GM23338 (cell line): ENCODE measurements at regions not wholly inside any gene's neighbourhood (a gene's known extent, or its start where the extent isn't known, plus 50 kb on each side); places are given as distances from the start of the nearest gene placed in this dataset.

Source experiments
- ATAC-seq: fragments of 200-7000 bp; cut with Tn5 transposase; 3 replicates; pipeline ENCODE4 v1.9.1; 2020
- DNase-seq: peaks from one replicate; pipeline ENCODE4 v3.0.0-alpha.2; 2015; ENCODE audit warnings: low spot score
- H2AFZ ChIP-seq: fragments of 200-600 bp; sonication (generic); 2 replicates; pipeline ENCODE4 v1.8.0; 2016; ENCODE audit warnings: antibody characterized with exemption, mild to moderate bottlenecking, moderate library complexity
- H3F3A ChIP-seq: fragments of 200-600 bp; sonication (generic); replicated peaks from 2 replicates; pipeline ENCODE4 v1.8.0; 2017; ENCODE audit warnings: antibody characterized with exemption, mixed run types, low read depth
- H3K27ac ChIP-seq: fragments of 200-600 bp; sonication (generic); 2 replicates; pipeline ENCODE4 v1.6.1; 2016; ENCODE audit warnings: low read depth
- H3K27me3 ChIP-seq: fragments of 200-600 bp; sonication (generic); 2 replicates; pipeline ENCODE4 v1.8.0; 2016; ENCODE audit warnings: mild to moderate bottlenecking, mixed run types, moderate library complexity; ENCODE audit not compliant: insufficient read depth
- H3K36me3 ChIP-seq: fragments of 200-600 bp; sonication (generic); 2 replicates; pipeline ENCODE4 v1.8.0; 2016; ENCODE audit warnings: mild to moderate bottlenecking; ENCODE audit not compliant: insufficient read depth
- H3K4me1 ChIP-seq: fragments of 200-600 bp; sonication (generic); 2 replicates; pipeline ENCODE4 v1.8.0; 2016; ENCODE audit warnings: mild to moderate bottlenecking, moderate library complexity; ENCODE audit not compliant: insufficient read depth
- H3K4me2 ChIP-seq: fragments of 200-600 bp; sonication (generic); 2 replicates; pipeline ENCODE4 v1.7.1; 2017; ENCODE audit warnings: mixed run types
- H3K4me3 ChIP-seq: fragments of 200-600 bp; sonication (generic); 2 replicates; pipeline ENCODE4 v1.6.1; 2016; ENCODE audit warnings: mixed run types
- H3K79me2 ChIP-seq: fragments of 200-600 bp; sonication (generic); replicated peaks from 2 replicates; pipeline ENCODE4 v1.8.0; 2017; ENCODE audit warnings: mild to moderate bottlenecking; ENCODE audit not compliant: insufficient read depth
- H3K9me2 ChIP-seq: fragments of 200-600 bp; sonication (generic); 2 replicates; pipeline ENCODE4 v1.8.0; 2017; ENCODE audit not compliant: insufficient read depth
- H4K20me1 ChIP-seq: fragments of 200-600 bp; sonication (generic); replicated peaks from 2 replicates; pipeline ENCODE4 v1.8.0; 2017; ENCODE audit warnings: mild to moderate bottlenecking; ENCODE audit not compliant: insufficient read depth
- H3K27ac Mint-ChIP-seq: 2 replicates; pipeline ENCODE4 v1.8.0; 2020; ENCODE audit warnings: inconsistent platforms, mild to moderate bottlenecking, moderate library complexity, mixed read lengths
- H3K27me3 Mint-ChIP-seq: 3 replicates; pipeline ENCODE4 v1.8.0; 2022; ENCODE audit warnings: low read depth, mild to moderate bottlenecking, moderate library complexity, mixed read lengths, inconsistent platforms; ENCODE audit not compliant: insufficient read depth, poor library complexity
- H3K36me3 Mint-ChIP-seq: 3 replicates; pipeline ENCODE4 v1.8.0; 2021; ENCODE audit warnings: low read depth, mild to moderate bottlenecking, inconsistent platforms, moderate library complexity, mixed read lengths
- H3K4me1 Mint-ChIP-seq: 3 replicates; pipeline ENCODE4 v1.8.0; 2020; ENCODE audit warnings: mild to moderate bottlenecking, inconsistent platforms, mixed read lengths
- H3K4me3 Mint-ChIP-seq: 3 replicates; pipeline ENCODE4 v1.8.0; 2021; ENCODE audit warnings: moderate library complexity, mild to moderate bottlenecking, inconsistent platforms, mixed read lengths
- H3K9me3 Mint-ChIP-seq: 3 replicates; pipeline ENCODE4 v1.8.0; 2020; ENCODE audit warnings: moderate library complexity, mild to moderate bottlenecking, inconsistent platforms, mixed read lengths
- CREB1 ChIP-seq: fragments of 250-450 bp; sonication (Bioruptor Pico); IDR thresholded peaks from 2 replicates; pipeline ENCODE4 v1.5.0; 2020; ENCODE audit warnings: low read depth, mild to moderate bottlenecking, moderate library complexity
- CTCF ChIP-seq, 2 experiments: fragments of 200-600 bp in 1 of 2; sonication (generic) in 1 of 2; conservative IDR thresholded peaks; 2 replicates each; pipeline versions ENCODE4 v1.5.1 to v1.6.1; 2016 to 2017; ENCODE audit warnings: antibody characterized with exemption in 2 of 2, low read depth in 2 of 2, mild to moderate bottlenecking in 2 of 2, moderate library complexity in 1 of 2
- ETS1 ChIP-seq: IDR thresholded peaks from 2 replicates; pipeline ENCODE4 v1.6.1; 2016; ENCODE audit warnings: antibody characterized with exemption
- EZH2 ChIP-seq: fragments of 200-600 bp; sonication (generic); IDR thresholded peaks from one replicate; pipeline ENCODE4 v1.8.0; 2017; ENCODE audit warnings: antibody characterized with exemption, mild to moderate bottlenecking, low read depth; ENCODE audit not compliant: unreplicated experiment
- EZH2phosphoT487 ChIP-seq: fragments of 200-600 bp; sonication (generic); IDR thresholded peaks from one replicate; pipeline ENCODE4 v1.8.1; 2018; ENCODE audit warnings: antibody characterized with exemption; ENCODE audit not compliant: unreplicated experiment
- JUNB ChIP-seq: IDR thresholded peaks from one replicate; pipeline ENCODE4 v1.6.1; 2016; ENCODE audit warnings: antibody characterized with exemption; ENCODE audit not compliant: unreplicated experiment
- NANOG ChIP-seq: IDR thresholded peaks from 2 replicates; pipeline ENCODE4 v1.6.1; 2016; ENCODE audit warnings: antibody characterized with exemption, borderline replicate concordance
- POLR2AphosphoS5 ChIP-seq: IDR thresholded peaks from 2 replicates; pipeline ENCODE4 v1.6.1; 2016; ENCODE audit warnings: antibody characterized with exemption, low read depth
- REST ChIP-seq: IDR thresholded peaks from one replicate; pipeline ENCODE4 v1.6.1; 2018; ENCODE audit warnings: antibody characterized with exemption; ENCODE audit not compliant: unreplicated experiment
- STAT1 ChIP-seq: IDR thresholded peaks from one replicate; pipeline ENCODE4 v1.6.1; 2016; ENCODE audit warnings: antibody characterized with exemption; ENCODE audit not compliant: unreplicated experiment
- ZNF114 ChIP-seq: fragments of 250-450 bp; sonication (Bioruptor Pico); IDR thresholded peaks from 2 replicates; pipeline ENCODE4 v1.5.0; 2020; ENCODE audit warnings: mild to moderate bottlenecking, moderate library complexity
- ZNF331 ChIP-seq: fragments of 250-450 bp; sonication (Bioruptor Pico); IDR thresholded peaks from 2 replicates; pipeline ENCODE4 v1.5.0; 2020; ENCODE audit warnings: low read depth, mild to moderate bottlenecking, moderate library complexity
- ZNF462 ChIP-seq: fragments of 250-450 bp; sonication (Bioruptor Pico); IDR thresholded peaks from 2 replicates; pipeline ENCODE4 v1.5.0; 2020; ENCODE audit warnings: mild to moderate bottlenecking, moderate library complexity

- no peaks in the 10 kb centered on the region for H3K79me2 ChIP-seq
- no peaks in the 10 kb centered on the region for H4K20me1 ChIP-seq
- H3K27ac Mint-ChIP-seq, result no peak overlapping the region
- H3K4me3 ChIP-seq, result no peak overlapping the region
- no peak overlapping the region for H3K4me3 Mint-ChIP-seq
- DNase-seq (no peak), ATAC-seq (no peak)
- peaks cover 6% of the 10 kb centered on the region for H3K9me2 ChIP-seq
- peaks cover 41% of the 10 kb centered on the region for H3K9me3 Mint-ChIP-seq
- H3K36me3 ChIP-seq, result peaks cover 4% of the 10 kb centered on the region; the same call in 1 of the 2 replicates
- H3K36me3 Mint-ChIP-seq, result peaks cover 34% of the 10 kb centered on the region
- no peak overlapping the region for H3K27ac ChIP-seq
- H3F3A ChIP-seq, result no peaks in the 10 kb centered on the region
- no peak overlapping the region for H3K4me2 ChIP-seq
- peaks cover 9% of the 10 kb centered on the region; the same call in 2 of the 3 replicates for H3K4me1 Mint-ChIP-seq
- H3K4me1 ChIP-seq, result no peaks in the 10 kb centered on the region; the same call in 1 of the 2 replicates
- no peak overlapping the region for H2AFZ ChIP-seq
- H3K27me3 ChIP-seq, result no peaks in the 10 kb centered on the region
- TF ChIP-seq ZNF114 (no peak), EZH2phosphoT487 (no peak), CREB1 (no peak), POLR2AphosphoS5 (no peak), STAT1 (no peak), ZNF331 (CRISPR knock-in tag) (no peak), CTCF (conservative IDR thresholded peaks at IDR 0.05; ENCODE audit: low read depth in 2 of 2) (no peak), EZH2 (no peak), JUNB (no peak), REST (no peak), ETS1 (no peak), ZNF462 (CRISPR knock-in tag) (no peak), NANOG (no peak)
- H3K27me3 Mint-ChIP-seq, result no peaks in the 10 kb centered on the region
Measured at GRCh38 chr3:191997093-191997492, 536.1 kb downstream of the PYDC2 start.
